C4-2B (cell line): ENCODE measurements at regions not wholly inside any gene's neighbourhood (a gene's known extent, or its start where the extent isn't known, plus 50 kb on each side); places are given as distances from the start of the nearest gene placed in this dataset.

Experiments used
- ZFX ChIP-seq: fragments of 450-650 bp; IDR thresholded peaks from 2 replicates; pipeline ENCODE4 v1.6.1; 2017
- TF ChIP-seq, protein P1 (sequence below): fragments of 450-650 bp; conservative IDR thresholded peaks from 2 replicates; pipeline ENCODE4 v1.5.1; 2017; ENCODE audit warnings: mild to moderate bottlenecking

DNA sequence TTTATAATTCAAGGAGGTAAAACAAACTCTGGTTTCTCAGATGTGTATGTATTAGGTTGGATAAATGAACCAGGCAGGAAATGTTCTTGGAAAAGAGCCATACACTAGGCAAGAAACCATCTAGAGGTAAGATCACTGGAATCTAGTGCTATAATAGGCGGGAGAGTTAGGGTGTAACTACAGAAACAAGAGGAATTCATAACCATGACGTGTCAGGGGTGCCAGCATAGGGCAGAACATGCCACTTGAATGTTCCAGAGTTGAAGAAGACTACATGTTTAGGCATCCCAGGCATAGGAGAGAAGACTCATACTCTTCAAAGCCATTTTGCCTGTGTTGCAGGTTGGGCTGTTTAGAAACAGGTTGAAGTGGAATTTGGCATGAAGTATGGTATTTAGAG, 198.7 kb downstream of the CCNG2 start:
- TF ChIP-seq, protein P1, sequence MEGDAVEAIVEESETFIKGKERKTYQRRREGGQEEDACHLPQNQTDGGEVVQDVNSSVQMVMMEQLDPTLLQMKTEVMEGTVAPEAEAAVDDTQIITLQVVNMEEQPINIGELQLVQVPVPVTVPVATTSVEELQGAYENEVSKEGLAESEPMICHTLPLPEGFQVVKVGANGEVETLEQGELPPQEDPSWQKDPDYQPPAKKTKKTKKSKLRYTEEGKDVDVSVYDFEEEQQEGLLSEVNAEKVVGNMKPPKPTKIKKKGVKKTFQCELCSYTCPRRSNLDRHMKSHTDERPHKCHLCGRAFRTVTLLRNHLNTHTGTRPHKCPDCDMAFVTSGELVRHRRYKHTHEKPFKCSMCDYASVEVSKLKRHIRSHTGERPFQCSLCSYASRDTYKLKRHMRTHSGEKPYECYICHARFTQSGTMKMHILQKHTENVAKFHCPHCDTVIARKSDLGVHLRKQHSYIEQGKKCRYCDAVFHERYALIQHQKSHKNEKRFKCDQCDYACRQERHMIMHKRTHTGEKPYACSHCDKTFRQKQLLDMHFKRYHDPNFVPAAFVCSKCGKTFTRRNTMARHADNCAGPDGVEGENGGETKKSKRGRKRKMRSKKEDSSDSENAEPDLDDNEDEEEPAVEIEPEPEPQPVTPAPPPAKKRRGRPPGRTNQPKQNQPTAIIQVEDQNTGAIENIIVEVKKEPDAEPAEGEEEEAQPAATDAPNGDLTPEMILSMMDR = no peak
- no peak for TF ChIP-seq ZFX
